Stimulated activated CD4-positive, alpha-beta T cell treated with anti-CD3 and anti-CD28 coated beads, Interleukin-15, amount 100 ng/mL, for 48 hours (primary cell): ENCODE measurements at regions not wholly inside any gene's neighbourhood (a gene's known extent, or its start where the extent isn't known, plus 50 kb on each side); places are given as distances from the start of the nearest gene placed in this dataset.
"Not testable (repeated sequence)": the region's sequence is repeated elsewhere in the genome, so short reads cannot be mapped to it uniquely, and the experiment has no call there.

Experiments
- DNase-seq, 2 donors: peaks; one replicate each; pipeline ENCODE4 v3.0.0-alpha.2; 2020; ENCODE audit warnings: low read depth in 2 of 2

GRCh38 chr5:60517094-60517694 is 182.8 kb downstream of the DEPDC1B start:
- no peak for DNase-seq

GRCh38 chr5:60516688-60517087 is 183.3 kb downstream of the DEPDC1B start:
- no peak for DNase-seq

GRCh38 chr5:60514152-60514551 is 185.8 kb downstream of the DEPDC1B start:
- no peak for DNase-seq

- no peak for DNase-seq
Measured at GRCh38 chr5:60512117-60512516, 187.8 kb downstream of the DEPDC1B start.

- no peak for DNase-seq
Measured at GRCh38 chr5:60510663-60511062, 189.3 kb downstream of the DEPDC1B start.

- no peak for DNase-seq
Measured at GRCh38 chr5:60510049-60510448, 189.9 kb downstream of the DEPDC1B start.

- no peak for DNase-seq
Measured at GRCh38 chr5:60509519-60509918, 190.4 kb downstream of the DEPDC1B start.

- DNase-seq = no peak
Measured at GRCh38 chr5:60507687-60508086, 192.3 kb downstream of the DEPDC1B start.

GRCh38 chr5:60505373-60506171 is 194.4 kb downstream of the DEPDC1B start:
- no peak for DNase-seq

- DNase-seq = no peak
Measured at GRCh38 chr5:60504342-60504741, 195.6 kb downstream of the DEPDC1B start.

- no peak for DNase-seq
Measured at GRCh38 chr5:60503771-60504170, 196.2 kb downstream of the DEPDC1B start.

- DNase-seq = no peak
Measured at GRCh38 chr5:60497706-60498500, 202.1 kb downstream of the DEPDC1B start.

GRCh38 chr5:60495644-60496520 is 204.1 kb downstream of the DEPDC1B start:
- DNase-seq = no peak

GRCh38 chr5:60494635-60495034 is 205.3 kb downstream of the DEPDC1B start:
- no peak for DNase-seq

GRCh38 chr5:60494144-60494543 is 205.8 kb downstream of the DEPDC1B start:
- no peak for DNase-seq

- no peak for DNase-seq
Measured at GRCh38 chr5:60493372-60493771, 206.6 kb downstream of the DEPDC1B start.

GRCh38 chr5:60492958-60493357 is 207.0 kb downstream of the DEPDC1B start:
- DNase-seq = no peak

- not testable (repeated sequence) for DNase-seq
Measured at GRCh38 chr5:60492358-60492757, 207.6 kb downstream of the DEPDC1B start.

- DNase-seq = no peak
Measured at GRCh38 chr5:60490597-60491166, 209.3 kb downstream of the DEPDC1B start.

- no peak for DNase-seq
Measured at GRCh38 chr5:60489856-60490255, 210.1 kb downstream of the DEPDC1B start.

GRCh38 chr5:60489377-60489776 is 210.6 kb downstream of the DEPDC1B start:
- DNase-seq = no peak
